ENCODE measurements at regions not wholly inside any gene's neighbourhood (a gene's known extent, or its start where the extent isn't known, plus 50 kb on each side); places are given as distances from the start of the nearest gene placed in this dataset.
A peak's percentile ranks its signal among the peaks of the same experiment; 100 is the strongest.

GRCh38 chr5:124675931-124676846 lies 70.2 kb downstream of the ZNF608 start:
- no peak overlapping the region for H4K5ac ChIP-seq (ENCODE audit: low read length)
- peaks cover 13% of the 10 kb centered on the region for H3K79me1 ChIP-seq (ENCODE audit: low read length)
- H3K27me3 ChIP-seq (ENCODE audit: insufficient read depth, low read length, poor library complexity) = no peaks in the 10 kb centered on the region
- no peak overlapping the region for H4K8ac ChIP-seq (ENCODE audit: low read depth, low read length)
- H2BK15ac ChIP-seq (replicated peaks; ENCODE audit: low read depth) = no peak overlapping the region
- no peak overlapping the region for H3K4me2 ChIP-seq (ENCODE audit: low read length)
- no peak overlapping the region for H2AK5ac ChIP-seq (ENCODE audit: low read length)
- no peak overlapping the region for H3K4me3 ChIP-seq (ENCODE audit: low read length)
- peaks cover 23% of the 10 kb centered on the region for H3K79me2 ChIP-seq (ENCODE audit: control insufficient read depth, insufficient read depth, low read length)
- H3K4ac ChIP-seq (ENCODE audit: low read depth, low read length) = no peak overlapping the region
- H2BK120ac ChIP-seq (ENCODE audit: low read depth, low read length) = no peak overlapping the region
- H3K9ac ChIP-seq (ENCODE audit: low read length) = no peak overlapping the region
- WGBS (ENCODE audit: extremely low coverage, insufficient coverage, low lambda C conversion rate) = no CpG with 5 or more reads among the region's 6 CpGs
- H3K36me3 ChIP-seq (ENCODE audit: control insufficient read depth, insufficient read depth, low read length) = no peaks in the 10 kb centered on the region
- H3K4me1 ChIP-seq (ENCODE audit: control insufficient read depth, low read depth, low read length) = peaks cover 5% of the 10 kb centered on the region
- no peak overlapping the region for H3K56ac ChIP-seq (ENCODE audit: low read length)
- DNase-seq = no peak
- H3K18ac ChIP-seq (ENCODE audit: low read length) = peak overlapping the region; percentile 14
- H3K23ac ChIP-seq (ENCODE audit: low read length) = no peak overlapping the region
- no peak overlapping the region for H3K27ac ChIP-seq (ENCODE audit: low read depth, low read length)
- no peak overlapping the region for H2BK5ac ChIP-seq (ENCODE audit: low read length)

- no peaks in the 10 kb centered on the region for H3K36me3 ChIP-seq (ENCODE audit: control insufficient read depth, insufficient read depth, low read length)
- no peak overlapping the region for H4K8ac ChIP-seq (ENCODE audit: low read depth, low read length)
- H3K4me1 ChIP-seq (ENCODE audit: control insufficient read depth, low read depth, low read length) = peaks cover 13% of the 10 kb centered on the region
- no peak overlapping the region for H2BK120ac ChIP-seq (ENCODE audit: low read depth, low read length)
- H3K79me2 ChIP-seq (ENCODE audit: control insufficient read depth, insufficient read depth, low read length) = peaks cover 39% of the 10 kb centered on the region
- H3K27ac ChIP-seq (ENCODE audit: low read depth, low read length) = no peak overlapping the region
- H3K4me3 ChIP-seq (ENCODE audit: low read length) = no peak overlapping the region
- H2BK5ac ChIP-seq (ENCODE audit: low read length) = no peak overlapping the region
- H2AK5ac ChIP-seq (ENCODE audit: low read length) = no peak overlapping the region
- no peak for DNase-seq
- H3K27me3 ChIP-seq (ENCODE audit: insufficient read depth, low read length, poor library complexity) = no peaks in the 10 kb centered on the region
- H3K23ac ChIP-seq (ENCODE audit: low read length) = no peak overlapping the region
- no peak overlapping the region for H4K5ac ChIP-seq (ENCODE audit: low read length)
- no peak overlapping the region for H3K56ac ChIP-seq (ENCODE audit: low read length)
- H3K9ac ChIP-seq (ENCODE audit: low read length) = no peak overlapping the region
- H3K4me2 ChIP-seq (ENCODE audit: low read length) = no peak overlapping the region
- no CpG with 5 or more reads among the region's 1 CpG for WGBS (ENCODE audit: extremely low coverage, insufficient coverage, low lambda C conversion rate)
- H3K18ac ChIP-seq (ENCODE audit: low read length) = no peak overlapping the region
- H2BK15ac ChIP-seq (replicated peaks; ENCODE audit: low read depth) = no peak overlapping the region
- no peak overlapping the region for H3K4ac ChIP-seq (ENCODE audit: low read depth, low read length)
- peaks cover 17% of the 10 kb centered on the region for H3K79me1 ChIP-seq (ENCODE audit: low read length)
These were observed 75.2 kb downstream of the ZNF608 start for GRCh38 chr5:124671193-124671592.

GRCh38 chr5:124670722-124671184 lies 75.7 kb downstream of the ZNF608 start:
- Histone ChIP-seq H3K36me3 (ENCODE audit: control insufficient read depth, insufficient read depth, low read length) (no peaks in the 10 kb centered on the region), H4K5ac (ENCODE audit: low read length) (no peak overlapping the region), H3K4me3 (ENCODE audit: low read length) (no peak overlapping the region), H3K9ac (ENCODE audit: low read length) (no peak overlapping the region), H2BK120ac (ENCODE audit: low read depth, low read length) (no peak overlapping the region), H3K27me3 (ENCODE audit: insufficient read depth, low read length, poor library complexity) (no peaks in the 10 kb centered on the region), H3K79me2 (ENCODE audit: control insufficient read depth, insufficient read depth, low read length) (peaks cover 43% of the 10 kb centered on the region), H2BK5ac (ENCODE audit: low read length) (no peak overlapping the region), H3K4me1 (ENCODE audit: control insufficient read depth, low read depth, low read length) (peaks cover 12% of the 10 kb centered on the region), H2BK15ac (replicated peaks; ENCODE audit: low read depth) (no peak overlapping the region), H4K8ac (ENCODE audit: low read depth, low read length) (no peak overlapping the region), H3K23ac (ENCODE audit: low read length) (no peak overlapping the region), H3K18ac (ENCODE audit: low read length) (no peak overlapping the region), H2AK5ac (ENCODE audit: low read length) (no peak overlapping the region), H3K79me1 (ENCODE audit: low read length) (peaks cover 22% of the 10 kb centered on the region), H3K56ac (ENCODE audit: low read length) (no peak overlapping the region), H3K27ac (ENCODE audit: low read depth, low read length) (no peak overlapping the region), H3K4me2 (ENCODE audit: low read length) (no peak overlapping the region), H3K4ac (ENCODE audit: low read depth, low read length) (no peak overlapping the region)
- no CpG with 5 or more reads among the region's 3 CpGs for WGBS (ENCODE audit: extremely low coverage, insufficient coverage, low lambda C conversion rate)
- no peak for DNase-seq

GRCh38 chr5:124669956-124670721 lies 76.3 kb downstream of the ZNF608 start:
- no peak overlapping the region for H3K56ac ChIP-seq (ENCODE audit: low read length)
- no peak overlapping the region for H3K4me2 ChIP-seq (ENCODE audit: low read length)
- no CpG with 5 or more reads among the region's 7 CpGs for WGBS (ENCODE audit: extremely low coverage, insufficient coverage, low lambda C conversion rate)
- DNase-seq = no peak
- no peak overlapping the region for H2BK120ac ChIP-seq (ENCODE audit: low read depth, low read length)
- no peak overlapping the region for H2BK15ac ChIP-seq (replicated peaks; ENCODE audit: low read depth)
- no peak overlapping the region for H2AK5ac ChIP-seq (ENCODE audit: low read length)
- H3K23ac ChIP-seq (ENCODE audit: low read length) = no peak overlapping the region
- H3K79me2 ChIP-seq (ENCODE audit: control insufficient read depth, insufficient read depth, low read length) = peaks cover 43% of the 10 kb centered on the region
- H3K4ac ChIP-seq (ENCODE audit: low read depth, low read length) = no peak overlapping the region
- no peak overlapping the region for H3K4me3 ChIP-seq (ENCODE audit: low read length)
- H3K27ac ChIP-seq (ENCODE audit: low read depth, low read length) = no peak overlapping the region
- H4K5ac ChIP-seq (ENCODE audit: low read length) = no peak overlapping the region
- H3K4me1 ChIP-seq (ENCODE audit: control insufficient read depth, low read depth, low read length) = peaks cover 12% of the 10 kb centered on the region
- H2BK5ac ChIP-seq (ENCODE audit: low read length) = no peak overlapping the region
- H3K79me1 ChIP-seq (ENCODE audit: low read length) = peaks cover 23% of the 10 kb centered on the region
- H3K27me3 ChIP-seq (ENCODE audit: insufficient read depth, low read length, poor library complexity) = no peaks in the 10 kb centered on the region
- no peak overlapping the region for H3K18ac ChIP-seq (ENCODE audit: low read length)
- H3K36me3 ChIP-seq (ENCODE audit: control insufficient read depth, insufficient read depth, low read length) = no peaks in the 10 kb centered on the region
- no peak overlapping the region for H3K9ac ChIP-seq (ENCODE audit: low read length)
- no peak overlapping the region for H4K8ac ChIP-seq (ENCODE audit: low read depth, low read length)

GRCh38 chr5:124669300-124669648 lies 77.2 kb downstream of the ZNF608 start:
- no peak overlapping the region for H3K27ac ChIP-seq (ENCODE audit: low read depth, low read length)
- no peak overlapping the region for H3K18ac ChIP-seq (ENCODE audit: low read length)
- no CpG with 5 or more reads among the region's 4 CpGs for WGBS (ENCODE audit: extremely low coverage, insufficient coverage, low lambda C conversion rate)
- DNase-seq = no peak
- H2AK5ac ChIP-seq (ENCODE audit: low read length) = no peak overlapping the region
- no peak overlapping the region for H3K56ac ChIP-seq (ENCODE audit: low read length)
- no peak overlapping the region for H3K9ac ChIP-seq (ENCODE audit: low read length)
- H3K4me3 ChIP-seq (ENCODE audit: low read length) = no peak overlapping the region
- no peak overlapping the region for H4K8ac ChIP-seq (ENCODE audit: low read depth, low read length)
- H3K4ac ChIP-seq (ENCODE audit: low read depth, low read length) = no peak overlapping the region
- H3K27me3 ChIP-seq (ENCODE audit: insufficient read depth, low read length, poor library complexity) = no peaks in the 10 kb centered on the region
- H2BK15ac ChIP-seq (replicated peaks; ENCODE audit: low read depth) = no peak overlapping the region
- H3K79me2 ChIP-seq (ENCODE audit: control insufficient read depth, insufficient read depth, low read length) = peaks cover 40% of the 10 kb centered on the region
- H3K23ac ChIP-seq (ENCODE audit: low read length) = no peak overlapping the region
- H2BK5ac ChIP-seq (ENCODE audit: low read length) = no peak overlapping the region
- no peak overlapping the region for H2BK120ac ChIP-seq (ENCODE audit: low read depth, low read length)
- no peak overlapping the region for H4K5ac ChIP-seq (ENCODE audit: low read length)
- peaks cover 22% of the 10 kb centered on the region for H3K79me1 ChIP-seq (ENCODE audit: low read length)
- no peak overlapping the region for H3K4me2 ChIP-seq (ENCODE audit: low read length)
- H3K36me3 ChIP-seq (ENCODE audit: control insufficient read depth, insufficient read depth, low read length) = no peaks in the 10 kb centered on the region
- peaks cover 12% of the 10 kb centered on the region for H3K4me1 ChIP-seq (ENCODE audit: control insufficient read depth, low read depth, low read length)

All from mesendoderm (in vitro differentiated cells).